ENCODE measurements at regions not wholly inside any gene's neighbourhood (a gene's known extent, or its start where the extent isn't known, plus 50 kb on each side); places are given as distances from the start of the nearest gene placed in this dataset.

- no peak for DNase-seq
These were observed 307.4 kb upstream of the KLHL29 start for GRCh38 chr2:23077596-23077995.

DNA sequence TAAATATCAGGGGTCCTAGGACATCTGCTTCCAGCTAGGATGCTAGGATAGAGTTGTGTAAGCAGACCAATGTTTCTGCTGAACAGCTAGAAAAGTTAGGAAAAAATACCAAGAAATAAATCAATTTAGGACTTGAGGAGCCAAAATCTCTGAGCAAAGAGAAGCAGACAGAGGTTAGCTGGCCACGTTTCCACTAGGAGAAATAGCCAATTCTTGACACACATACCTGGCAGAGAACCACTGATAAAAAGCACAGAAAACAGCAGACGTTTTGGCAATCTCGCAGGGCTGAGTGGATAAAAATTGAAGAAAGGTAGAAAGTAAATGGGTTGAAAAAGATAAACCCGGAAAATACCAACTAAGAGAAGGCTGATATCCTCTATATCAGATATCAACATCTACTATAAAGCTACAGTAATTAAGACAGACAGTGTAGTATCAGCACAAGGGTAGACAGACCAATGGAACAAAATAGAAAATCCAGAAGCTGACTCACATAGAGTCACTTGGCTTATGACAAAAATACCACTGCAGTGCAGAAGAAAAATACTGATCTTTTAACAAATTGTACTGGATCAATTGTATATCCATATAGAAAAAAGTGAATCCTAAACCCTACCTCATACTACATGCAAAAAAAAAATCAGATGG is 306.1 kb upstream of the KLHL29 start:
- DNase-seq = no peak

- no peak for DNase-seq
These were observed 301.0 kb upstream of the KLHL29 start for GRCh38 chr2:23083966-23084365.

DNA sequence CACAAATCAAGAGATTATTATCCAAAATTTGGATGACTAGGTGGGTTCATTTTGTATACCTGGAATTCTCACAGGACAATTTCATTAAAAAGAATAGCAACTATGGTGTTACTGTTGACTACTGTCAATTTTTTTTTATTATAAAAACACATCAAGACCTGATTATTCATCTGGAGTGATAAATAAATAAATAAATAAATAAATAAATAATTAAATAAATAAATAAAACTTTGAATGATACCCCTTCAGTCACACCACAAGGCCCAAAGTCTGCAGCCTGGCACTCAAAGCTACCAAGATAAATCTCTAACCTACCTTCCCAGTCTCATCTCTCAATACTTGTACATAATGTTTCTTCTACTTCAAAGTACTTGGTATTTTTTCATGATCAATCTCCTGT is 294.0 kb upstream of the KLHL29 start:
- DNase-seq = no peak

DNA sequence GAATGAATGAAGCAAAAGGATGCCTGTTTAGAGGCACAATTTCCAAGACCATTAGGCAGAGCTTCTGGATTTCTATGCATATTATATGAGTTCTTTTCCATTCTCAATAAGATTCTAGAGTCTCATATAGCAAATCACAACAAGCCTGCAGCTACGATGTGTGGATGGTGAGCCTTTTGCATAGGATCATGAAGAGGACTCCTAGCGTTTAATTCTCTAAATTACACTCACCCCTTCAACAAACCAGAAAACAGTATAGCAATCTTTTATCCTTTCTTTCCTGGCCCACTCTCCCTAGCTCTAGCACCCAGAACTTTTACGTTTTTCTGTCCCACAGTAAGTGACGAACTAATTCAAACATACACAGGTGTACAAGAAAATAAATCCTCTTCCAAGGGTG is 293.1 kb upstream of the KLHL29 start:
- no peak for DNase-seq

GRCh38 chr2:23092831-23093230 is 292.1 kb upstream of the KLHL29 start:
- peak; percentile 14 to 41 for DNase-seq

GRCh38 chr2:23093513-23093912 is 291.5 kb upstream of the KLHL29 start:
- DNase-seq = no peak

GRCh38 chr2:23096906-23097602 is 287.9 kb upstream of the KLHL29 start:
- no peak for DNase-seq

GRCh38 chr2:23100406-23100805 is 284.6 kb upstream of the KLHL29 start:
- DNase-seq = no peak

DNA sequence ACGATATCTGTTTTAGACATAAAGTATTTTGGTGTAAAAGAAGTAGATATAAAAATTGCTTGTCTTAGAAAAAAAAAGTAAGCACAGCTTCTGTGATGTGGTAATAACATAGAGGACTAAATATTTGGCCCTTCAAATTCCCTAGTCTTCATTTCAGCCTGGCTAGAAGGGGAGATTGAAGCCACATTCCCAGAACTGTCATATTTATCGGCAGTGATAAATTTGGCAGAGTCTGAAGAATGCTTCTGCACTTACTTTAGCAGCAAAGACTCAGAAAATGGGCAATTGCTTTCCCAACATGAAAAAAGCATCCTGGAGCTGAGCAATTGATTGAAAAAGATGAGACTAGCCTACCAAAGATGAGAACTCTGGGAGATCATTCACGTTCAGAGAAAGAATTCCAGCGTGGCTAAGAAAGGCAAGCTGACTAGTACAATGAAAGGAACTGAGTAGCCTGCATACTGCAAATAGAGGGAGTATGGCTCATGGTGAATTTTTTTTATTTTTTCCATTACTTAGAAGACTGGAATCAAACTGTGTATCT is 278.7 kb upstream of the KLHL29 start:
- DNase-seq = no peak

DNA sequence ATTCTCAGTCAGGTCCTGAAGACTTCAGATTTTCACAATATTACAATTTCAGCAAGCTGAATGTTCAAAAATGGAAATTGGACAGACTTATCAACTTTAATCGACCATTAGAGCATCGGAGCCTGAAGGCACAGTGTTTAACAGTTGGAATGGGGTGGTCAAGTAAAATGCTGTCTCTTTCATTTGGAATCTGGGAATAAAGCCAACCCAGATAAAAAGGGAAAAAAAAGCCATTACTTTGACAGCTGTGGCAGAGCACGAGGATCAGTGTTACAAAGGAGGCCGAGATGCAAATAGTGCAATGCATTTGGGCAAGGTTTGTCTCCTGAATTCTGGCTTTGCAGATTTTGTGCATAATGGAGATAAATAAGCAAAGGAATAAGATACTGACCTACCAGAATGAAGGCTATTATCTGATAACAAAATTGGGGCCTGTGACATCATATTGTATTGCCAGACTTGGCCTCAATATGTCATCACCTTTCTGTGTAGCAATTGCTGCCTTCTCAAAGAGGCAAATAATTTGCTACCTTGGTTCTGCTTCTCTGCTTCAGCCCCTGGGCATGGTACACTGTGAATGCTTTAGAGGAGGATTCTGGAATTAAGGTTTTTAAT is 277.5 kb upstream of the KLHL29 start:
- peak; percentile 38 to 69 for DNase-seq

- no peak for DNase-seq
These were observed 273.7 kb upstream of the KLHL29 start for GRCh38 chr2:23111263-23111662.

DNA sequence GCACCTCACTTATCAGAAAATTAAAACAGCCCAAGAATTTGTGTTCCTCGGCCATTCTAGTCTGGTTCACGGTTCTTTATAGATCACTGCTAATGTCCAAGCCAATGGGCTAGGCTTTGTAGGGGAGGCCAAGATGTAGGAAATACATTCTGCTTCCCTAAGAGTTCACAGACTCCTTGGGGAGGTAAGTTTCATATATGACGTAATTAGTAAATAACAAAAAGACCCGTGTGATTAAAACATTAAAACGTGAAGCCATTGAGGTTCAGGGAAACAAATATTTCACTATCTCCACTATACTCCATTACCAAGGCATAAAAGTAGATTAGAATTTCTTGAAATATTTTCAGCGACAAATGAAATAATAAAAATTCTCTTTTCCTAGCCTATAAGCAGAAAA is 272.5 kb upstream of the KLHL29 start:
- DNase-seq = no peak

GRCh38 chr2:23114299-23114698 is 270.7 kb upstream of the KLHL29 start:
- DNase-seq = no peak

GRCh38 chr2:23118313-23118712 is 266.7 kb upstream of the KLHL29 start:
- DNase-seq = no peak

DNA sequence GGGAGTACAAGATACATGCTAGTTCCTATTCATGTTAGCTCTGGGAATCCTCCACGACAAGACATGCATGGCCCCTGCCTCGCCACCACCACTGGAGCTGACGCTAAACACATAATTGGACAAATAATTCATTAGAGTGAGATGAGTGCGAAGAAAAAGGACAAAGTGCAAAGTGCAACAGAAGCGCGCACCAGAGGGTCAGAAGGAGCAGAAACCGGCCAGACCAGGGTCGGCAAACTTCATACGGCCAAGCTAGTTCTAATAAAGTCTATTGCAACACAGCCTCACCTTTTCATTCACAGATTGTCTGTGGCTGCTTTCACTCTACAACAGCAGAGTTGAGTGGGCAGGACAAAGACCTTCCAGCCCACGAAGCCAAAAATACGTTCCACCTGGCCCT is 266.1 kb upstream of the KLHL29 start:
- no peak for DNase-seq

- DNase-seq = no peak
These were observed 264.8 kb upstream of the KLHL29 start for GRCh38 chr2:23120161-23120560.

- DNase-seq = no peak
These were observed 262.9 kb upstream of the KLHL29 start for GRCh38 chr2:23121968-23122648.

DNA sequence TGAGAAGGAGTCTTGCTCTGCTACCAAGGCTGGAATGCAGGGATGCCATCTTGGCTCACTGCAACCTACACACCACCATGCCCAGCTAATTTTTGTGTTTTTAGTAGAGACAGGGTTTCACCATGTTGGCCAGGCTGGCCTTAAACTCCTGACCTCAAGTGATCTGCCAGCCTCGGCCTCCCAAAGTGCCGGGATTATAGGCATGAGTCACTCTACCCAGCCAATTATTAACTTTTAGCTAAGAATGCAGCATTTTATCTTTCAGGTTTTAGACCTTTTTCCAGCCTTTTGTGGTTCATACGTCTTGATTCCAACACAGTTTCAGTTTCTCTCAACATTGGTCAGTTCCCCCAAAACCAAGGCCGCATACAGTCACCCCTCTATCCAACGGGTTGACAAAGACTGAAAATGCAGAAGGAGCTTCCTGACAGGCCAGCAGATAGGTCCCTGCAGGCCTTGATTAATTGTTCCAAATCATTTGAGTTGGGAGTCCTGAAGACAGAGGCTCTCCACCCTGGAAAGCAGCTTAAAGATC is 262.2 kb upstream of the KLHL29 start:
- no peak for DNase-seq

GRCh38 chr2:23123686-23124085 is 261.3 kb upstream of the KLHL29 start:
- DNase-seq = no peak

- DNase-seq = no peak
These were observed 260.7 kb upstream of the KLHL29 start for GRCh38 chr2:23124214-23124750.

GRCh38 chr2:23127465-23127864 is 257.5 kb upstream of the KLHL29 start:
- DNase-seq = no peak
